ENCODE measurements at regions not wholly inside any gene's neighbourhood (a gene's known extent, or its start where the extent isn't known, plus 50 kb on each side); places are given as distances from the start of the nearest gene placed in this dataset.

DNA sequence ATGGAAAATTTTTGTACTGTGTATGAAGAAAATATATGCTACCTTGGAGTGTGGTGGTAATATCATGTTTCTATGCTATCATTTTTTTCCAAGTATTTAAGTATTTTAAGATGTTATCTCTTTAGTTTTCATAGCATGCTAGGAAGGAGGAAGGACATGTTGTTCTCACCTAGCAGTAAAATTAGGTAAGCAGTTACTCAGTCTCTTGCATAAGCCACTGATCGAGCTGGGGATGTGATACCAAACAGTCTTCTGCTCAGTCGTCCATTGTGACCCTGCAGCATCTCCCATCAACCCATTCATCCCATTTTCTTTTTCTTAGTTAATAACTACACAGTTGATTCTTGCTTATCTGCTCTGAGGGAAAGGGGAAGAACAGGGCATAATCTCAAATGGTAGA, 130.6 kb downstream of the KLF5 start:
- TF ChIP-seq POLR2A (IDR thresholded peaks at IDR 0.05; ENCODE audit: low read length) (no peak), GATA1 (IDR thresholded peaks at IDR 0.05; ENCODE audit: low read depth, low read length) (no peak)
